Endothelial cell of umbilical vein (primary cell): ENCODE measurements at regions not wholly inside any gene's neighbourhood (a gene's known extent, or its start where the extent isn't known, plus 50 kb on each side); places are given as distances from the start of the nearest gene placed in this dataset.

Experiments used
- GATA2 ChIP-seq: IDR thresholded peaks from 2 replicates; pipeline ENCODE4 v1.7.0; 2011; ENCODE audit warnings: low read depth, mild to moderate bottlenecking, moderate library complexity, mixed read lengths, low read length; ENCODE audit not compliant: insufficient read length, insufficient read depth
- MAX ChIP-seq: IDR thresholded peaks from 2 replicates; pipeline ENCODE4 v1.6.1; 2011; ENCODE audit not compliant: insufficient read depth, insufficient read length
- POLR2A ChIP-seq: IDR thresholded peaks from 2 replicates; pipeline ENCODE4 v1.6.1; 2012; ENCODE audit warnings: low read depth, mild to moderate bottlenecking, control low read depth, low read length
- POLR2AphosphoS5 ChIP-seq: IDR thresholded peaks from 2 replicates; pipeline ENCODE4 v1.6.1; 2012; ENCODE audit warnings: low read depth, mild to moderate bottlenecking, control low read depth, low read length, moderate library complexity; ENCODE audit not compliant: insufficient read depth
- TF ChIP-seq, protein P1 (sequence below), 2 donors: IDR thresholded peaks; 1 replicate in 1 of 2; 2 replicates in 1 of 2; pipeline ENCODE4 v1.5.1; 2011; ENCODE audit warnings: low read length in 2 of 2, mild to moderate bottlenecking in 2 of 2, moderate library complexity in 2 of 2, control low read depth in 1 of 2, inconsistent platforms in 1 of 2, low read depth in 1 of 2; ENCODE audit not compliant: insufficient read depth in 1 of 2; ENCODE audit errors: extremely low read depth in 1 of 2

DNA sequence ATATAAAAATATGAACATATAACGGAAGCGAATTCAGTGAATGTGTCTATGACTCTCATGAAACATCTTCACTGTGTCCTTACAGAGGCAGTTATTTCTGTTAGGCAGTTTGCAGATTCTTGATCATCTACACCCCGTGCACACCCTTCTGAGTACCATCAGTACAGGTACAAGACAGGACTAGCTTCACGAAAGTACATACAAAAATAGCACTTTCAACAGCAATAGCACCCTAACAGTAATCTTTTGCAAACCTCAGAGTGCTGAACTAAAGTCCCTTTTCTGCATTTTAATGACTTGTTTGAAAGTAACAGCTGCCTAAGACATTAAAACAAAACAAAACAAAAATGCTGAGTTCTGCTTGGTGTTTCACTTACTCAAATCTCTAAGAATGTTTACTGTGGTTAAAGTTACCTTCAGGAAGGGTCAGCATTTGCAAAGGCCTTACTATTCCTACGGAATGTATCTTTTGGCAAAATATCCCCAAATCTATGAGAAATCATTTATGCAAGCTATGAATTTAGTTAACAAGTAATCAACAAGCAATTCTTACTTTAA, 104.1 kb downstream of the CNTN3 start:
- TF ChIP-seq POLR2A = no peak
- TF ChIP-seq MAX = no peak
- no peak for TF ChIP-seq GATA2
- TF ChIP-seq, protein P1, sequence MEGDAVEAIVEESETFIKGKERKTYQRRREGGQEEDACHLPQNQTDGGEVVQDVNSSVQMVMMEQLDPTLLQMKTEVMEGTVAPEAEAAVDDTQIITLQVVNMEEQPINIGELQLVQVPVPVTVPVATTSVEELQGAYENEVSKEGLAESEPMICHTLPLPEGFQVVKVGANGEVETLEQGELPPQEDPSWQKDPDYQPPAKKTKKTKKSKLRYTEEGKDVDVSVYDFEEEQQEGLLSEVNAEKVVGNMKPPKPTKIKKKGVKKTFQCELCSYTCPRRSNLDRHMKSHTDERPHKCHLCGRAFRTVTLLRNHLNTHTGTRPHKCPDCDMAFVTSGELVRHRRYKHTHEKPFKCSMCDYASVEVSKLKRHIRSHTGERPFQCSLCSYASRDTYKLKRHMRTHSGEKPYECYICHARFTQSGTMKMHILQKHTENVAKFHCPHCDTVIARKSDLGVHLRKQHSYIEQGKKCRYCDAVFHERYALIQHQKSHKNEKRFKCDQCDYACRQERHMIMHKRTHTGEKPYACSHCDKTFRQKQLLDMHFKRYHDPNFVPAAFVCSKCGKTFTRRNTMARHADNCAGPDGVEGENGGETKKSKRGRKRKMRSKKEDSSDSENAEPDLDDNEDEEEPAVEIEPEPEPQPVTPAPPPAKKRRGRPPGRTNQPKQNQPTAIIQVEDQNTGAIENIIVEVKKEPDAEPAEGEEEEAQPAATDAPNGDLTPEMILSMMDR (IDR thresholded peaks at IDR 0.05; ENCODE audit: extremely low read depth in 1 of 2, insufficient read depth in 1 of 2, low read depth in 1 of 2, low read length in 2 of 2) = no peak
- no peak for TF ChIP-seq POLR2AphosphoS5
